Suprapubic skin (tissue), 4 donors: ENCODE measurements at regions not wholly inside any gene's neighbourhood (a gene's known extent, or its start where the extent isn't known, plus 50 kb on each side); places are given as distances from the start of the nearest gene placed in this dataset.

Source experiments
- DNase-seq, 2 donors: peaks; one replicate each; pipeline ENCODE4 v3.0.0-alpha.2; 2019; ENCODE audit warnings: low spot score in 2 of 2
- H3K27ac ChIP-seq: fragments of 200-600 bp; sonication (generic); one replicate; pipeline ENCODE4 v1.5.1; 2019
- H3K27me3 ChIP-seq: fragments of 200-600 bp; sonication (generic); one replicate; pipeline ENCODE4 v1.5.1; 2019
- H3K36me3 ChIP-seq: fragments of 200-600 bp; sonication (generic); one replicate; pipeline ENCODE4 v1.5.1; 2019
- H3K4me1 ChIP-seq: fragments of 200-600 bp; sonication (generic); one replicate; pipeline ENCODE4 v1.5.1; 2019
- H3K4me3 ChIP-seq: fragments of 200-600 bp; sonication (generic); one replicate; pipeline ENCODE4 v1.5.1; 2019; ENCODE audit warnings: mild to moderate bottlenecking
- H3K9me3 ChIP-seq: fragments of 200-600 bp; sonication (generic); one replicate; pipeline ENCODE4 v1.5.1; 2019
- CTCF ChIP-seq, 2 donors: fragments of 200-600 bp in 1 of 2; fragments of 450-650 bp in 1 of 2; sonication (generic) in 1 of 2; IDR thresholded peaks; one replicate each; pipeline ENCODE4 v1.5.1; 2016 to 2019; ENCODE audit warnings: antibody characterized with exemption in 2 of 2, mild to moderate bottlenecking in 1 of 2, moderate library complexity in 1 of 2
- EP300 ChIP-seq: sonication (generic); formaldehyde crosslinking; IDR thresholded peaks from one replicate; pipeline ENCODE4 v1.6.1; 2017; ENCODE audit warnings: antibody characterized with exemption
- POLR2A ChIP-seq, 2 donors: fragments of 450-650 bp; IDR thresholded peaks; one replicate each; pipeline ENCODE4 v1.6.1; 2017; ENCODE audit warnings: antibody characterized with exemption in 2 of 2, mild to moderate bottlenecking in 2 of 2, moderate library complexity in 2 of 2
- POLR2AphosphoS5 ChIP-seq, 3 donors: sonication (generic); formaldehyde crosslinking; IDR thresholded peaks; one replicate each; pipeline ENCODE4 v1.6.1; 2017; ENCODE audit warnings: antibody characterized with exemption in 3 of 3
- WGBS: methylation state at CpG from one replicate; pipeline ENCODE4 v1.1.5; 2018; 5-methylcytosine and 5-hydroxymethylcytosine counted together

- no peak overlapping the region for H3K27ac ChIP-seq
- DNase-seq = no peak
- H3K27me3 ChIP-seq = no peaks in the 10 kb centered on the region
- WGBS = 80% methylated on average over 6 of the region's 6 CpGs
- no peaks in the 10 kb centered on the region for H3K4me1 ChIP-seq
- no peaks in the 10 kb centered on the region for H3K9me3 ChIP-seq
- TF ChIP-seq EP300 = no peak
- no peak for TF ChIP-seq CTCF (IDR thresholded peaks at IDR 0.05)
- no peak for TF ChIP-seq POLR2A (IDR thresholded peaks at IDR 0.05)
- TF ChIP-seq POLR2AphosphoS5 (IDR thresholded peaks at IDR 0.05) = no peak
- no peaks in the 10 kb centered on the region for H3K36me3 ChIP-seq
- no peak overlapping the region for H3K4me3 ChIP-seq
These were observed 270.9 kb upstream of the LCORL start for GRCh38 chr4:18292411-18292810.

GRCh38 chr4:18291981-18292380, 270.4 kb upstream of the LCORL start:
- Histone ChIP-seq H3K4me3 (no peak overlapping the region), H3K27me3 (no peaks in the 10 kb centered on the region), H3K9me3 (no peaks in the 10 kb centered on the region), H3K36me3 (no peaks in the 10 kb centered on the region), H3K27ac (no peak overlapping the region), H3K4me1 (no peaks in the 10 kb centered on the region)
- DNase-seq = no peak
- TF ChIP-seq POLR2AphosphoS5 (IDR thresholded peaks at IDR 0.05) (no peak), POLR2A (IDR thresholded peaks at IDR 0.05) (no peak), EP300 (no peak), CTCF (IDR thresholded peaks at IDR 0.05) (no peak)
- WGBS = 86% methylated on average over 2 of the region's 2 CpGs

- Histone ChIP-seq H3K27me3 (no peaks in the 10 kb centered on the region), H3K4me1 (no peaks in the 10 kb centered on the region), H3K36me3 (no peaks in the 10 kb centered on the region), H3K9me3 (no peaks in the 10 kb centered on the region), H3K4me3 (no peak overlapping the region), H3K27ac (no peak overlapping the region)
- WGBS = 57% methylated on average over 5 of the region's 5 CpGs
- TF ChIP-seq POLR2AphosphoS5 (IDR thresholded peaks at IDR 0.05) = no peak
- no peak for TF ChIP-seq POLR2A (IDR thresholded peaks at IDR 0.05)
- TF ChIP-seq CTCF (IDR thresholded peaks at IDR 0.05) = no peak
- TF ChIP-seq EP300 = no peak
- no peak for DNase-seq
These were observed 269.7 kb upstream of the LCORL start for GRCh38 chr4:18291256-18291655.

- no peaks in the 10 kb centered on the region for H3K27me3 ChIP-seq
- H3K4me1 ChIP-seq = no peaks in the 10 kb centered on the region
- no peaks in the 10 kb centered on the region for H3K9me3 ChIP-seq
- H3K27ac ChIP-seq = no peak overlapping the region
- TF ChIP-seq POLR2A (IDR thresholded peaks at IDR 0.05) (no peak), POLR2AphosphoS5 (IDR thresholded peaks at IDR 0.05) (no peak), CTCF (IDR thresholded peaks at IDR 0.05) (no peak), EP300 (no peak)
- H3K4me3 ChIP-seq = no peak overlapping the region
- 92% methylated on average over 4 of the region's 4 CpGs for WGBS
- H3K36me3 ChIP-seq = no peaks in the 10 kb centered on the region
- no peak for DNase-seq
These were observed 263.8 kb upstream of the LCORL start for GRCh38 chr4:18285357-18285756.

- H3K4me3 ChIP-seq = no peak overlapping the region
- H3K27me3 ChIP-seq = no peaks in the 10 kb centered on the region
- no peaks in the 10 kb centered on the region for H3K4me1 ChIP-seq
- 78% methylated on average over 4 of the region's 4 CpGs for WGBS
- H3K9me3 ChIP-seq = no peaks in the 10 kb centered on the region
- no peak overlapping the region for H3K27ac ChIP-seq
- DNase-seq = no peak
- TF ChIP-seq POLR2A (IDR thresholded peaks at IDR 0.05) (no peak), EP300 (no peak), POLR2AphosphoS5 (IDR thresholded peaks at IDR 0.05) (no peak), CTCF (IDR thresholded peaks at IDR 0.05) (no peak)
- H3K36me3 ChIP-seq = no peaks in the 10 kb centered on the region
These were observed 256.7 kb upstream of the LCORL start for GRCh38 chr4:18278244-18278643.
